ENCODE measurements at regions not wholly inside any gene's neighbourhood (a gene's known extent, or its start where the extent isn't known, plus 50 kb on each side); places are given as distances from the start of the nearest gene placed in this dataset.

GRCh38 chr13:44234566-44234965, 139.1 kb upstream of the SERP2 start:
- no peak for TF ChIP-seq CTCF (IDR thresholded peaks at IDR 0.05; ENCODE audit: insufficient read depth, low read depth, low read length, missing control alignments)
- no peak for DNase-seq (ENCODE audit: low read depth)
- H3K4me3 ChIP-seq (ENCODE audit: low read depth, low read length): no peak overlapping the region

- TF ChIP-seq CTCF (IDR thresholded peaks at IDR 0.05; ENCODE audit: insufficient read depth, low read depth, low read length, missing control alignments): no peak
- no peak for DNase-seq (ENCODE audit: low read depth)
- no peak overlapping the region for H3K4me3 ChIP-seq (ENCODE audit: low read depth, low read length)
Measured at GRCh38 chr13:44236370-44236769, 137.3 kb upstream of the SERP2 start.

GRCh38 chr13:44236801-44237207, 136.8 kb upstream of the SERP2 start:
- H3K4me3 ChIP-seq (ENCODE audit: low read depth, low read length): no peak overlapping the region
- no peak for TF ChIP-seq CTCF (IDR thresholded peaks at IDR 0.05; ENCODE audit: insufficient read depth, low read depth, low read length, missing control alignments)
- no peak for DNase-seq (ENCODE audit: low read depth)

GRCh38 chr13:44237276-44237767, 136.3 kb upstream of the SERP2 start:
- peak; percentile 82 for DNase-seq (ENCODE audit: low read depth)
- no peak for TF ChIP-seq CTCF (IDR thresholded peaks at IDR 0.05; ENCODE audit: insufficient read depth, low read depth, low read length, missing control alignments)
- H3K4me3 ChIP-seq (ENCODE audit: low read depth, low read length): no peak overlapping the region

GRCh38 chr13:44237881-44238421, 135.7 kb upstream of the SERP2 start:
- no peak for TF ChIP-seq CTCF (IDR thresholded peaks at IDR 0.05; ENCODE audit: insufficient read depth, low read depth, low read length, missing control alignments)
- no peak for DNase-seq (ENCODE audit: low read depth)
- H3K4me3 ChIP-seq (ENCODE audit: low read depth, low read length): no peak overlapping the region

- DNase-seq (ENCODE audit: low read depth): no peak
- H3K4me3 ChIP-seq (ENCODE audit: low read depth, low read length): no peak overlapping the region
- no peak for TF ChIP-seq CTCF (IDR thresholded peaks at IDR 0.05; ENCODE audit: insufficient read depth, low read depth, low read length, missing control alignments)
Measured at GRCh38 chr13:44240611-44241145, 132.9 kb upstream of the SERP2 start.

GRCh38 chr13:44241638-44242037, 132.0 kb upstream of the SERP2 start:
- TF ChIP-seq CTCF (IDR thresholded peaks at IDR 0.05; ENCODE audit: insufficient read depth, low read depth, low read length, missing control alignments): no peak
- no peak overlapping the region for H3K4me3 ChIP-seq (ENCODE audit: low read depth, low read length)
- DNase-seq (ENCODE audit: low read depth): no peak

All from GM12865 (cell line).